Testis (tissue), 2 donors: ENCODE measurements at regions not wholly inside any gene's neighbourhood (a gene's known extent, or its start where the extent isn't known, plus 50 kb on each side); places are given as distances from the start of the nearest gene placed in this dataset.

Source experiments
- DNase-seq: peaks from one replicate; pipeline ENCODE4 v3.0.0-alpha.2; 2019
- H3K27ac ChIP-seq, 2 donors: fragments of 200-600 bp; sonication (generic); one replicate each; pipeline ENCODE4 v1.5.1; 2019
- H3K27me3 ChIP-seq: fragments of 200-600 bp; sonication (generic); one replicate; pipeline ENCODE4 v1.5.1; 2019
- H3K36me3 ChIP-seq: fragments of 200-600 bp; sonication (generic); one replicate; pipeline ENCODE4 v1.5.1; 2017; ENCODE audit warnings: low read depth; ENCODE audit errors: missing control alignments
- H3K4me1 ChIP-seq: fragments of 200-600 bp; sonication (generic); one replicate; pipeline ENCODE4 v1.5.1; 2019
- H3K4me3 ChIP-seq, 2 donors: fragments of 200-600 bp; sonication (generic); one replicate each; pipeline ENCODE4 v1.5.1; 2017 to 2019
- H3K9me3 ChIP-seq: fragments of 200-600 bp; sonication (generic); one replicate; pipeline ENCODE4 v1.5.1; 2017
- CTCF ChIP-seq, 3 experiments: fragments of 450-650 bp in 2 of 3; fragments of 200-600 bp in 1 of 3; sonication (generic) in 1 of 3; IDR thresholded peaks; one replicate each; pipeline ENCODE4 v1.5.1; 2016 to 2019; ENCODE audit warnings: antibody characterized with exemption in 3 of 3, mild to moderate bottlenecking in 2 of 3, moderate library complexity in 1 of 3
- POLR2A ChIP-seq: fragments of 450-650 bp; IDR thresholded peaks from one replicate; pipeline ENCODE4 v1.6.1; 2017; ENCODE audit warnings: antibody characterized with exemption, mild to moderate bottlenecking, moderate library complexity
- WGBS, 2 donors: methylation state at CpG; one replicate each; pipeline ENCODE4 v1.1.5; 2018; 5-methylcytosine and 5-hydroxymethylcytosine counted together
- intact Hi-C: fragments of 100-400 bp; cut with DNase I; formaldehyde crosslinking; loops from one replicate; pipeline ENCODE4 v1.15.1; 2023; ENCODE audit warnings: low total_unique reads

GRCh38 chr13:81929988-81930387 is 1589.1 kb upstream of the SPRY2 start:
- TF ChIP-seq POLR2A (no peak), CTCF (IDR thresholded peaks at IDR 0.05) (peak in 1 of 3 experiments; percentile 15)
- no peak overlapping the region for H3K4me3 ChIP-seq
- no peaks in the 10 kb centered on the region for H3K36me3 ChIP-seq
- 28 to 43% methylated on average over 3 of the region's 3 CpGs for WGBS, 2 donors
- H3K27ac ChIP-seq = no peak overlapping the region
- intact Hi-C loops = no loop called here
- DNase-seq = no peak
- no peaks in the 10 kb centered on the region for H3K4me1 ChIP-seq
- no peaks in the 10 kb centered on the region for H3K9me3 ChIP-seq
- no peaks in the 10 kb centered on the region for H3K27me3 ChIP-seq

GRCh38 chr13:81927347-81927746 is 1586.4 kb upstream of the SPRY2 start:
- Histone ChIP-seq H3K4me3 (no peak overlapping the region), H3K9me3 (no peaks in the 10 kb centered on the region), H3K27me3 (no peaks in the 10 kb centered on the region), H3K36me3 (no peaks in the 10 kb centered on the region), H3K4me1 (no peaks in the 10 kb centered on the region), H3K27ac (no peak overlapping the region)
- no peak for DNase-seq
- intact Hi-C loops = no loop called here
- TF ChIP-seq POLR2A = no peak
- no peak for TF ChIP-seq CTCF (IDR thresholded peaks at IDR 0.05)

- WGBS, 2 donors = 96% methylated on average over 2 of the region's 2 CpGs
- intact Hi-C loops = no loop called here
Observed at GRCh38 chr13:81917810-81918209, 1576.9 kb upstream of the SPRY2 start.

GRCh38 chr13:81916461-81916860 is 1575.5 kb upstream of the SPRY2 start:
- TF ChIP-seq POLR2A (no peak), CTCF (IDR thresholded peaks at IDR 0.05) (no peak)
- no peaks in the 10 kb centered on the region for H3K4me1 ChIP-seq
- no peaks in the 10 kb centered on the region for H3K27me3 ChIP-seq
- intact Hi-C loops = no loop called here
- DNase-seq = no peak
- H3K27ac ChIP-seq = no peak overlapping the region
- no peak overlapping the region for H3K4me3 ChIP-seq
- H3K9me3 ChIP-seq = no peaks in the 10 kb centered on the region
- no peaks in the 10 kb centered on the region for H3K36me3 ChIP-seq

More at GRCh38 chr13:81917810-81918209, 1576.9 kb upstream of the SPRY2 start:
- H3K27me3 ChIP-seq = no peaks in the 10 kb centered on the region
- TF ChIP-seq POLR2A (no peak), CTCF (IDR thresholded peaks at IDR 0.05) (no peak)
- H3K4me3 ChIP-seq = no peak overlapping the region
- no peaks in the 10 kb centered on the region for H3K36me3 ChIP-seq
- DNase-seq = no peak
- no peak overlapping the region for H3K27ac ChIP-seq
- H3K4me1 ChIP-seq = no peaks in the 10 kb centered on the region
- no peaks in the 10 kb centered on the region for H3K9me3 ChIP-seq

- DNase-seq = no peak
- no peak for TF ChIP-seq POLR2A
- no peak for TF ChIP-seq CTCF (IDR thresholded peaks at IDR 0.05)
- Histone ChIP-seq H3K36me3 (no peaks in the 10 kb centered on the region), H3K4me3 (no peak overlapping the region), H3K27me3 (no peaks in the 10 kb centered on the region), H3K27ac (no peak overlapping the region), H3K4me1 (no peaks in the 10 kb centered on the region), H3K9me3 (no peaks in the 10 kb centered on the region)
- intact Hi-C loops = no loop called here
- 89 to 97% methylated on average over 1 of the region's 1 CpG for WGBS, 2 donors
Observed at GRCh38 chr13:81907787-81908372, 1567.0 kb upstream of the SPRY2 start.
